BLaER1 treated with 17β-estradiol and CSF1 and Interleukin-3, amounts not matched to agents 10 nM and 100 nM (cell line): ENCODE measurements at regions not wholly inside any gene's neighbourhood (a gene's known extent, or its start where the extent isn't known, plus 50 kb on each side); places are given as distances from the start of the nearest gene placed in this dataset.

Experiments used
- H3K27ac ChIP-seq, 11 experiments: shearing (Covaris generic); formaldehyde crosslinking; 2 replicates each; pipeline ENCODE4 v1.8.1; 2022
- H3K27me3 ChIP-seq, 11 experiments: shearing (Covaris generic); formaldehyde crosslinking; 2 replicates each; pipeline ENCODE4 v1.8.1; 2022
- H3K36me3 ChIP-seq, 11 experiments: shearing (Covaris generic); formaldehyde crosslinking; 2 replicates each; pipeline ENCODE4 v1.8.1; 2022
- H3K4me1 ChIP-seq, 10 experiments: shearing (Covaris generic); formaldehyde crosslinking; 2 replicates each; pipeline ENCODE4 v1.8.1; 2022
- H3K4me2 ChIP-seq, 11 experiments: shearing (Covaris generic); formaldehyde crosslinking; 2 replicates each; pipeline ENCODE4 v1.8.1; 2022
- H3K4me3 ChIP-seq, 10 experiments: shearing (Covaris generic); formaldehyde crosslinking; 2 replicates each; pipeline ENCODE4 v1.8.1; 2022
- H3K9ac ChIP-seq, 11 experiments: shearing (Covaris generic); formaldehyde crosslinking; 2 replicates each; pipeline ENCODE4 v1.8.1; 2022
- H3K9me3 ChIP-seq, 11 experiments: shearing (Covaris generic); formaldehyde crosslinking; replicated peaks in 1 of 11; 2 replicates each; pipeline ENCODE4 v1.8.1; 2022
- H4K20me1 ChIP-seq, 11 experiments: shearing (Covaris generic); formaldehyde crosslinking; 2 replicates each; pipeline ENCODE4 v1.8.1; 2022
- Cebpa-rat ChIP-seq, 11 experiments: shearing (Covaris generic); IDR thresholded peaks; 2 replicates each; pipeline ENCODE4 v1.8.1; 2022

GRCh38 chr21:19547951-19548840 lies 1144.6 kb upstream of the TMPRSS15 start:
- Histone ChIP-seq H3K4me1 (no peaks in the 10 kb centered on the region), H3K4me2 (no peak overlapping the region), H3K27ac (no peak overlapping the region), H3K36me3 (no peaks in the 10 kb centered on the region), H3K27me3 (no peaks in the 10 kb centered on the region), H4K20me1 (no peaks in the 10 kb centered on the region), H3K4me3 (no peak overlapping the region), H3K9ac (no peak overlapping the region), H3K9me3 (peaks cover 10 to 23% (median 16%) of the 10 kb centered on the region in 11 experiments; a peak in 17 of 22 replicates)
- no peak for TF ChIP-seq Cebpa-rat (IDR thresholded peaks at IDR 0.05)

GRCh38 chr21:19553919-19554615 lies 1150.5 kb upstream of the TMPRSS15 start:
- no peaks in the 10 kb centered on the region for H3K36me3 ChIP-seq
- H3K27ac ChIP-seq: no peak overlapping the region
- no peak overlapping the region for H3K4me3 ChIP-seq
- H3K9me3 ChIP-seq: 0 out of 22 replicates have a peak, but pooled peaks cover 0 to 5% (median 0%) of the 10 kb centered on the region in 11 experiments
- no peak overlapping the region for H3K4me2 ChIP-seq
- no peaks in the 10 kb centered on the region for H3K27me3 ChIP-seq
- H3K9ac ChIP-seq: no peak overlapping the region
- no peaks in the 10 kb centered on the region for H3K4me1 ChIP-seq
- no peak for TF ChIP-seq Cebpa-rat (IDR thresholded peaks at IDR 0.05)
- H4K20me1 ChIP-seq: no peaks in the 10 kb centered on the region

- Histone ChIP-seq H3K4me3 (no peak overlapping the region), H3K9me3 (no peaks in the 10 kb centered on the region), H3K4me1 (no peaks in the 10 kb centered on the region), H4K20me1 (no peaks in the 10 kb centered on the region), H3K27ac (no peak overlapping the region), H3K27me3 (no peaks in the 10 kb centered on the region), H3K4me2 (no peak overlapping the region), H3K9ac (no peak overlapping the region), H3K36me3 (no peaks in the 10 kb centered on the region)
- TF ChIP-seq Cebpa-rat (IDR thresholded peaks at IDR 0.05): no peak
Observed at GRCh38 chr21:19557046-19557445, 1153.5 kb upstream of the TMPRSS15 start.

GRCh38 chr21:19557488-19557887 lies 1153.9 kb upstream of the TMPRSS15 start:
- no peak overlapping the region for H3K27ac ChIP-seq
- H3K9ac ChIP-seq: no peak overlapping the region
- H3K4me2 ChIP-seq: no peak overlapping the region
- H3K4me3 ChIP-seq: no peak overlapping the region
- no peaks in the 10 kb centered on the region for H3K4me1 ChIP-seq
- TF ChIP-seq Cebpa-rat (IDR thresholded peaks at IDR 0.05): no peak
- no peaks in the 10 kb centered on the region for H3K27me3 ChIP-seq
- no peaks in the 10 kb centered on the region for H3K36me3 ChIP-seq
- H3K9me3 ChIP-seq: no peaks in the 10 kb centered on the region
- H4K20me1 ChIP-seq: no peaks in the 10 kb centered on the region

DNA sequence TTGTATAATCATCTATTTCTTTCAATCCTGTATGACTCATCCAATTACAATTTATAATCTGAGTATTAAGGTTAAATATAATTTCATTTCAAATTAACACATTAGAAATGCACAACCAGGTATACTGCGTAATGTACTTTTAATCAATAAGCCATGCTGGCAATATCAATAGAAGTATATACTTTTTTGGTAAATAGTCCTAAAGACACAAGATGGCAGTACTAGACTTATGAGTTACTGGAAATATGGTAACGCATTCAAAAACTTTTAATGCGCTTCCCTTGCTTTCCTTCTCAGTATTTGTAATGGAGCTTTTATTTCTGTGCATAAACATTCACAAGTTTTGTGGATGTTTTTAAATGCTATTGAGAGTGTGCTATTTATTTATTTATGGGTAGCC lies 1162.0 kb upstream of the TMPRSS15 start:
- Histone ChIP-seq H3K27ac (no peak overlapping the region), H3K36me3 (no peaks in the 10 kb centered on the region), H3K4me2 (no peak overlapping the region), H4K20me1 (no peaks in the 10 kb centered on the region), H3K4me3 (no peak overlapping the region), H3K27me3 (no peaks in the 10 kb centered on the region), H3K9me3 (no peaks in the 10 kb centered on the region), H3K4me1 (no peaks in the 10 kb centered on the region), H3K9ac (no peak overlapping the region)
- no peak for TF ChIP-seq Cebpa-rat (IDR thresholded peaks at IDR 0.05)

GRCh38 chr21:19566975-19567374 lies 1163.4 kb upstream of the TMPRSS15 start:
- TF ChIP-seq Cebpa-rat (IDR thresholded peaks at IDR 0.05): no peak
- H3K4me2 ChIP-seq: no peak overlapping the region
- H4K20me1 ChIP-seq: no peaks in the 10 kb centered on the region
- H3K36me3 ChIP-seq: no peaks in the 10 kb centered on the region
- H3K4me1 ChIP-seq: no peaks in the 10 kb centered on the region
- H3K9ac ChIP-seq: no peak overlapping the region
- no peak overlapping the region for H3K4me3 ChIP-seq
- H3K27me3 ChIP-seq: no peaks in the 10 kb centered on the region
- no peaks in the 10 kb centered on the region for H3K9me3 ChIP-seq
- H3K27ac ChIP-seq: no peak overlapping the region

DNA sequence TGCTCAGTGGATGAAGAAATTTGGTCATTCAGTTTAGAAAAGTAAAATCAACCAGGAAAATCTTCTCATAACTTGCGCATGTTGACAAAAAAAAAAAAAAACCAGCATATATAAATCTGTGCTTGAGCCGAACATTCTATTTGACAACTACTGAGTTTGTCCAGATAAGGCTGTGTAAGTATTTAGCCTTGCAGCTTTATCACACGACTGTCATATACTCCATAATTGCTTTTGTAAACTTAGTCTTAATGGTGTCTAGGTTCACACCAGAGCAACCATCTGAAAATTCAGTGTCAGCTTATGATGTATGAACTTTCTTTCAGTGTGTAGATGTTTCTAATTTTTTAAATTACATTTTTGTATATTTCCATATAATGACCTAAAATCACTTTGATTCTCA lies 1173.8 kb upstream of the TMPRSS15 start:
- H3K27ac ChIP-seq: no peak overlapping the region
- no peaks in the 10 kb centered on the region for H3K36me3 ChIP-seq
- H3K27me3 ChIP-seq: no peaks in the 10 kb centered on the region
- no peak overlapping the region for H3K4me3 ChIP-seq
- H3K9me3 ChIP-seq: no peaks in the 10 kb centered on the region
- H3K4me1 ChIP-seq: no peaks in the 10 kb centered on the region
- TF ChIP-seq Cebpa-rat (IDR thresholded peaks at IDR 0.05): no peak
- H4K20me1 ChIP-seq: no peaks in the 10 kb centered on the region
- no peak overlapping the region for H3K9ac ChIP-seq
- no peak overlapping the region for H3K4me2 ChIP-seq

- Histone ChIP-seq H3K27me3 (no peaks in the 10 kb centered on the region), H3K9ac (no peak overlapping the region), H3K27ac (no peak overlapping the region), H3K4me2 (no peak overlapping the region), H4K20me1 (no peaks in the 10 kb centered on the region), H3K4me1 (no peaks in the 10 kb centered on the region), H3K36me3 (no peaks in the 10 kb centered on the region), H3K9me3 (no peaks in the 10 kb centered on the region), H3K4me3 (no peak overlapping the region)
- TF ChIP-seq Cebpa-rat (IDR thresholded peaks at IDR 0.05): no peak
Observed at GRCh38 chr21:19590044-19590443, 1186.5 kb upstream of the TMPRSS15 start.

DNA sequence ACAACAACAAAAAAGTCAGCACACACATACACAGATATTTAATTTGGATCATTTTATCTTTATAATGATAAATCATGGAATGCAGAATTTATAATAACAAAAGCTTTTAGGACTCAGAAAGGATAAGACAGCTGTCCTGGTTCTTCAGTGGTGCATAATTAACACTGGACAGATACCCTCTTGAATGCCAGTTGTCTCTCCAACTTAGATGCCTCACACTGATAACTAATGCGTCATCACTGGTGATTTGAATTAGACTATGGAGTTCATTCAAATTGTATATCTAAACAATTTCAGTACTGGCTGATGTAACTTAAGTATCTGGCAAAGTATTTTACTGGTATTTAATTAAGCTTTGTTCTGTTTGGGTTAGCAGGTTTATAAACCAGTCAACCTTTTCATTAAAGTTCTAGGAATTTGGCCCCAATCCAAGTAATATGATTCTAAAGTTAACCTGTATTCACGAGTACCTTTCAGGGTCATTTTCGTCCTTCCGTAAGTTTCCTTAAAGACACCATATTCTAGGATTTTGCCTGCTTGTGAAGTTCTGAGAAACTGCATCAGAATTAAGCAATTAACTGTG lies 1199.5 kb upstream of the TMPRSS15 start:
- no peaks in the 10 kb centered on the region for H4K20me1 ChIP-seq
- no peak for TF ChIP-seq Cebpa-rat (IDR thresholded peaks at IDR 0.05)

More for the DNA sequence above, 1199.5 kb upstream of the TMPRSS15 start:
- no peak overlapping the region for H3K9ac ChIP-seq
- no peaks in the 10 kb centered on the region for H3K27me3 ChIP-seq
- H3K4me2 ChIP-seq: no peak overlapping the region
- no peaks in the 10 kb centered on the region for H3K9me3 ChIP-seq
- no peaks in the 10 kb centered on the region for H3K36me3 ChIP-seq
- no peaks in the 10 kb centered on the region for H3K4me1 ChIP-seq
- no peak overlapping the region for H3K27ac ChIP-seq
- H3K4me3 ChIP-seq: no peak overlapping the region
